Medulla oblongata (tissue), 1 donor: ENCODE measurements at regions not wholly inside any gene's neighbourhood (a gene's known extent, or its start where the extent isn't known, plus 50 kb on each side); places are given as distances from the start of the nearest gene placed in this dataset.
"Not testable (repeated sequence)": the region's sequence is repeated elsewhere in the genome, so short reads cannot be mapped to it uniquely, and the experiment has no call there.

Source experiments
- DNase-seq: peaks from one replicate; pipeline ENCODE4 v3.0.0-alpha.2; 2015; ENCODE audit errors: extremely low spot score

GRCh38 chr6:120805276-120805675 is 529.0 kb downstream of the TBC1D32 start:
- no peak for DNase-seq

GRCh38 chr6:120804612-120805011 is 529.7 kb downstream of the TBC1D32 start:
- no peak for DNase-seq

- no peak for DNase-seq
These were observed 547.6 kb downstream of the TBC1D32 start for GRCh38 chr6:120786682-120787081.

- no peak for DNase-seq
These were observed 548.0 kb downstream of the TBC1D32 start for GRCh38 chr6:120786256-120786655.

DNA sequence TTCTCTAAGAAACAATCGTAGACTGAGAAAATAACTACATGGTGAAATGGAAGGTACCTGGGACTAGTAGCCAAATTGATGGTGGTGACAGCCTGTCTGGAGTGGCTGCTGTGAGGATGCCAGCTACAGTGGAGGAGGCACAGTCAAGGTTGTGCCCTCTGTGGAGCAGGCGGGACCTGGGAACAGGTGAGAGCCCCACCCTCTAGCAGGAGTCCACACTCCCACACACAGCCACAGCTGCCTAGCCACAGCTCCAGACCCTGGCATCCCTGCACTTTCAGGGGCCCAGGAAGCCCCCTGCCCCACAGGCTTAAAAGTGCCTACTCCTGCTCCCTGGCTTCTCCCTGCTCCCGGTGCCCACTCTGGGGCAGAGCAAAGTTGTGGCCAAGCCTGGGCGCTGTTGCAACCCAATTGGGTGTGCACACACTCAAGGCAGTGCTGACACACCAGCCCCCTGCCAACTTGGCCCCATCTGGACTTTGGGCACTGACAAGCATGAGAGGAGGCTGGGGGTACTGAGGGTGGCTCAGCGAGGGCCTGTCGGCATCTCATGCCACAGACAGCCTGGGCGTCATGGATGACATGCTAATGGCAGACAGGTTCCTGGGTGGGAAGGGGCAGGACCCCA is 548.7 kb downstream of the TBC1D32 start:
- no peak for DNase-seq

DNA sequence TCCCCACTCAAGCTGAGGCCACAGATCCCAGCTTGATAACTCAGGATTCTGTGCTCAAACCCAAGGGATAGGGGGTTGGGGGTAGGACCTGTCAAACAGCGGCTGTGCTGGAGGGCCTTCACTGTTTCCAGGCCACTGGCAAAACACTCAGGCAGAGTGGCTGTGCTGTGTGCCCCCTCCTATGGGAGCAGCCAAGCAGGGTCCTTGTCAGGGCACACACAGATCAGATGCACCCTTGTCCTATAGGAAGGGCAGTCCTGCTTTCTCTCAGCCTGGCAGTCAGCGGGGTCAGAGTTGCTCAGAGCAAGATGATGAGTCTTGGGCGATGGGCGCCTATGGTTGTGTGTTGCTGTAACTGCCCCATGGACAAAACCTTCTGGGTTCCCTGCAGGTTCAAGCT is 554.8 kb downstream of the TBC1D32 start:
- DNase-seq = no peak

DNA sequence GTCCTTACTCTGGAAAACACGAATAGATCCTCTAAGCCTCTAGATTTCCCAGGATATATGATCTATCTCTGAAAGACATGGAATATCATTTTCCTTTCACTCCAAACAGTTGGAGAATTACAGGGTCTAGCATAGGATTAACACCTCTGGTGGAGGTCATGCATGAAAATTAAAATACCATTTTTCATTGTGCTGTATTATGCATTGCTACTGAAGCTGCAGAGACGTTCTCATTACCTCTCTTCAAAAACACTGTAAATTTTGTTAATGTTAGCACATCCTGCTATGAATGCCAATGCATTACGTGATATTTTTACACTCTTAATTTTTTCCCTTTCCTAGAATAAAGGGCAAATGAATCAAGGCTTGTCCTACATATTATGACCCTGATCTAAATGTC is 558.6 kb downstream of the TBC1D32 start:
- DNase-seq = no peak

GRCh38 chr6:120774275-120774674 is 560.0 kb downstream of the TBC1D32 start:
- no peak for DNase-seq

- DNase-seq = no peak
These were observed 563.3 kb downstream of the TBC1D32 start for GRCh38 chr6:120771019-120771418.

DNA sequence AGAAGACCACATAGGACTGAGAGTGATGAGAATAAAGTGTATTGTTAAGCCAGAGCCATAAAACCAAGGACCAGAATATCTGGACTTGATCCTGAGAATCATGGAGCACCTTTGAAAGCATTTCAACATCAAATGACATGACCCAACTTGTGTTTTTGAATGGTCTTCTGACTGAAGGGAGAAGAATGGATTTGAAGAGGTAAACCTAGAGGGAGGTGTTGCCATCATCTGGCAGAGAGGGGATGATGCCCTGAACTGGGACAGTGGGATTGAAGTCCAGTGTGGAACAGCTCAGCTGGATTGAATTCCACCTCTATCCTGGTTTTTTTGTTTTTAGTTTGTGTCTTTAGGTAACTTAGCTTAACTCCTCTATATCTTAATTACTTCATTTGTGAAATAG is 570.0 kb downstream of the TBC1D32 start:
- no peak for DNase-seq

- DNase-seq = no peak
These were observed 574.7 kb downstream of the TBC1D32 start for GRCh38 chr6:120759570-120759969.

DNA sequence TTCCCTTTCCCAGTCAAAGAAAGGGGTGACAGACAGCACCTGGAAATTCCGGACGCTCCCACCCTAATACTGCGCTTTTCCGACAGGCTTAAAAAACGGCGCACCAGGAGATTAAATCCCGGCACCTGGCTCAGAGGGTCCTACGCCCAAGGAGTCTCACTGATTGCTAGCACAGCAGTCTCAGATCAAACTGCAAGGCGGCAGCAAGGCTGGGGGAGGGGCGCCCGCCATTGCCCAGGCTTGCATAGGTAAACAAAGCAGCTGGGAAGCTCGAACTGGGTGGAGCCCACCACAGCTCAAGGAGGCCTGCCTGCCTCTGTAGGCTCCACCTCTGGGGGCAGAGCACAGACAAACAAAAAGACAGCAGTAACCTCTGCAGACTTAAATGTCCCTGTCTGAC is 585.7 kb downstream of the TBC1D32 start:
- not testable (repeated sequence) for DNase-seq

DNA sequence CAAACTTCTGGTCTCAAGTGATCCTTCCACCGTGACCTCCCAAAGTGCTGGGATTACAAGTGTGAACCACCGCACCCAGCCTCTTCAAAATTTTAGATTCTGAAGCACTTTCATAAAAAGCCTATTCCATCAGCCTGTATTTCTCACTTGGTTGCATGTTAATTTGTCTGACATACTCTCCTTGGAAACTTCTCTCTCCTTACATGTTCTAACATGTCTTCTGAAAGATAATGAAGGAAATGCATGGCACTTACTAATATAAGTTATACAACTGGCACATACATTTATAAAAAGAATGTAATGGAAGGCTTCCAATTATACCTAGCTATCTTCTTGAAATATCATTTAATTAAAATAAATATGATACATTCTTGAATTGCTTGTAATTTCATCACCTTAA is 597.5 kb downstream of the TBC1D32 start:
- DNase-seq = no peak

DNA sequence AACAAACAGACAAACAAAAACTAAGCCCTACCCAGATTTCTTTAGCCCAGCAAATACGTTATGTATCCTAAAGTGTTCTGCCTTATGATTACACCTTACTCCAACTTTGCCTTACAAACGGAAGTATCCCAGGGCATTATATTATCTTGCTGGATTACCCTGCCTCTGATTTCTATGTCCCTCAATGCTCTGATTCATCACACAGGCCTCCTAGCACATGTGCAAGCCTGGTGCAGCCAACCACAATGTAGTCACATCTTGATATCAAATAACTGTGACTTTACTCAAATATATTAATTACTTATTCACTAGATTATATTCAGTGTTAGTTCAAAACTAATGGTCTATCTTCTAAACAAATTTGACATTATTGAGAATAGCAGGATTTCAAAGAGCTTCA is 598.6 kb downstream of the TBC1D32 start:
- DNase-seq = no peak

GRCh38 chr6:120711255-120711654 is 623.0 kb downstream of the TBC1D32 start:
- DNase-seq = no peak

DNA sequence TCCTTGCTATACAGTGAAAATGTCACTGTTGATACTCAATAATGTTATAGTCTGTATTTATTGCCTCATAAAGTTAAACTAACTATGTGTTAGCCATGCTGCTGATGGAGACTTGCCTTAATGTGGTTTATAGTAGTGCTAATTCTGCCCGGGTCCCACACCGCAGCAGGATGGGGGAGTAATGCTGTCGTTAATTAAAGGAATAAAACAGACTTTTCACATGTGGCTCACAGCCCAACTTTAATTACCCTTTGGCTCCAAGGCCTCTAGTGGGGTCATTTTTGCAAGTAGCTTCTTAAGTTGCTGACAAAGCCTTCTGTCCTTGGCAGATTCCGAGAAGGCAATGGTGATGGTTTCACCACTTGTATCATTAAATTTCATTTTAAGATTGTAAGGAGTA is 634.3 kb downstream of the TBC1D32 start:
- no peak for DNase-seq

DNA sequence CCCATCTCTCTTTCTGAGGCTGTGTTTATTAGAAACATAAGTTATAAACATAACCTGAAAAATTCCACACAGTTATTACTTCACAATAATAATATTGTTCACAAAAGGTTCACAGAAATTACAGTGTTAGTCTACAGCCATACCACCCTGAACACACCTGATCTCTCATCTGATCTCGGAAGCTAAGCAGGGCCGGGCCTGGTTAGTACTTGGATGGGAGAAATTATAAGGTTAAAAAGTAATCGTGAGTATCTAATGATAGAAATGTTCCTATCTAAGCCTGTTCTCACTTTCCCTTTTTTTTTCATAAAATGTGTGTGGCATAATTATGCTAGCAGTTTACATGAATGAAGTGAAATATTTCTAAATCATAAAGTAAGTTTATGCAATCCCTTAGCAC is 647.8 kb downstream of the TBC1D32 start:
- DNase-seq = no peak

DNA sequence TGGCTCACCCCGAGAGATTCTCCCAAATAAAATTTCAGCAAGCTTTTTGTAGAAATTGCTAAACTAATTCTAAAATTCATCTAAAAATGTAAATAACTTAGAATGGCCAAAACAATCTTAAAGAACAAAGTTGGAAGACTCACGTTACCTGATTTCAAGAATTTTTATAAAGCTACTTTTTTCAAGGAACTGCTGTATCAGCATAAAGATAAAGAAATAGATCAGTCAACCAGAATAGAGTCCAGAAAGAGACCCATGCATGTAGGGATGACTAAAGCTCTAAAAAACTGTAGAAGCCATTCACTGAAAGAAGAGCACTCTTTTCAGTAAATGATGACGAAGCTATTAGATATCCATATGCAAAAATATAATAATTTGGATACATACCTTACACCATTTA is 652.1 kb downstream of the TBC1D32 start:
- DNase-seq = no peak

- no peak for DNase-seq
These were observed 653.1 kb downstream of the TBC1D32 start for GRCh38 chr6:120681204-120681603.

DNA sequence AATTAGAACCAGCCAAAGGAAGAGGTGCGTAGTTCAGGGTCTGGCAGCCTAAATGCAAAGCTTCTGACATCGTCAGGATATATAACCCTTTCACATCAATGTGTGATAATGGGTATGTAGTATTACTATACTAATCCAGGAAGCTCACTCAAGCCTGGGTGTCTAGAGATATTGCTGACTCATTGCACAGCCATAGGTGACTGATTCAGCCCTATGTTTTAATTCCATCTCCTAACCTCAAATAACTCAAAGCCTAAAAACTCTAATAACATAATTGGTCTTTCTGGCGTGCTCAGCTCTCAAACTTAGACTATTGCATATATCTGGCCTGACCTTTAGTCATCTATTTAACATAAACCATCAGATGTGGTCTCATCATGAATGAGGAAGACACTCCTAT is 658.4 kb downstream of the TBC1D32 start:
- no peak for DNase-seq

GRCh38 chr6:120671519-120671918 is 662.8 kb downstream of the TBC1D32 start:
- no peak for DNase-seq

DNA sequence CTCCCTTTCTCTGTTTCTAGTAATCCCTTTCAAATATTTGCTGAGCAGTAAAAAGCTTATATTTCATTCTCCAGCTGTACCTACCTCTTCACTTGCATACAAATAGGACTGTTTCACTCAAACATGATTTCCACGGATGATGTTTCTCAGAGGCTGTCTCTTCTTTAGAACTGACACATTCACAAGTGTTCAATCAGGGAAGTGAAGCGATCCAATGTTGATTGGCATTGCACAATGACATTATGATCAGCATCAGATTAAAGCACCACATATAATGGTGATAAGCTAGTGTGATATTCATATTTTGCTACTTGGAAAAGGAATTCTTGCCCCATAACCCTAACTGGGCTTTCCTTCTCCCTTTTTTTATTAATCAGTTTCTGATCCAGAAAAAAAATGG is 681.8 kb downstream of the TBC1D32 start:
- DNase-seq = no peak

DNA sequence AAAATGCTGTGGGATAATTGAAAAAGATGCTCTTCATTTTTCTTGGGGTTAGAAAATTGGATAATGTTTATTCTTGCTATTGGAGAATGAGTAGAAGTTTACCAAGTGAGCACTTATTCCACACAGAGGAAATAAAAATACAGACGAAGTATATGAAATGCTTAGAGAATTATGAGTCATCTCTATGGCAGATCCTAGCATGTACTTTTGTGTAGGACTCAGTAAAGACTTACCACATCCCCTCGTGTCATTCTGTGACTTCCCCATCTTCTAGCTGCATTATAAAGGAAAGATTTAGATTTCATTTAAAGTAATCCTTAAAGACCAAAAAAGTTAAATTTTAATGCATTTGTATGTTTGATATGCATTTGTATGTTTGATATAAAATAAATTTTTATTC is 685.6 kb downstream of the TBC1D32 start:
- no peak for DNase-seq

GRCh38 chr6:120646101-120646500 is 688.2 kb downstream of the TBC1D32 start:
- DNase-seq = no peak
